Astrocyte (in vitro differentiated cells and primary cell): ENCODE measurements at regions not wholly inside any gene's neighbourhood (a gene's known extent, or its start where the extent isn't known, plus 50 kb on each side); places are given as distances from the start of the nearest gene placed in this dataset.

Source experiments
- DNase-seq: peaks from one replicate; pipeline ENCODE4 v3.0.0-alpha.2; 2010; ENCODE audit warnings: low read depth
- FAIRE-seq: peaks from 2 replicates; lab custom pipeline; 2011; peaks lifted over from hg19 to GRCh38; lab: Jason Lieb, UNC
- H2AFZ ChIP-seq: 2 replicates; pipeline ENCODE4 v1.6.0; 2012; ENCODE audit warnings: low read depth, low read length, inconsistent platforms
- H3K27ac ChIP-seq: 2 replicates; pipeline ENCODE4 v1.5.1; 2011; ENCODE audit warnings: low read depth, low read length, inconsistent platforms
- H3K27me3 ChIP-seq: 2 replicates; pipeline ENCODE4 v1.6.0; 2011; ENCODE audit warnings: low read length, inconsistent platforms; ENCODE audit not compliant: insufficient read depth
- H3K36me3 ChIP-seq: 2 replicates; pipeline ENCODE4 v1.5.1; 2011; ENCODE audit warnings: low read length, inconsistent platforms; ENCODE audit not compliant: insufficient read depth
- H3K4me1 ChIP-seq: 2 replicates; pipeline ENCODE4 v1.5.1; 2011; ENCODE audit warnings: low read length, inconsistent platforms; ENCODE audit not compliant: insufficient read depth
- H3K4me2 ChIP-seq: 2 replicates; pipeline ENCODE4 v1.6.0; 2012; ENCODE audit warnings: low read length, inconsistent platforms
- H3K4me3 ChIP-seq: 2 replicates; pipeline ENCODE4 v1.5.1; 2011; ENCODE audit warnings: low read depth, mild to moderate bottlenecking, low read length, inconsistent platforms; ENCODE audit not compliant: insufficient read depth
- H3K79me2 ChIP-seq: 2 replicates; pipeline ENCODE4 v1.6.0; 2012; ENCODE audit warnings: mild to moderate bottlenecking, low read length, inconsistent platforms; ENCODE audit not compliant: insufficient read depth
- H3K9ac ChIP-seq: 2 replicates; pipeline ENCODE4 v1.6.0; 2012; ENCODE audit warnings: mild to moderate bottlenecking, low read length, inconsistent platforms
- H3K9me3 ChIP-seq: 2 replicates; pipeline ENCODE4 v1.5.1; 2012; ENCODE audit warnings: low read depth, mild to moderate bottlenecking, low read length, inconsistent platforms; ENCODE audit not compliant: insufficient read depth
- H4K20me1 ChIP-seq: 2 replicates; pipeline ENCODE4 v1.6.0; 2012; ENCODE audit warnings: low read length, inconsistent platforms; ENCODE audit not compliant: insufficient read depth
- H3K27ac Mint-ChIP-seq: one replicate; pipeline ENCODE4 v1.8.0; 2021; ENCODE audit warnings: mild to moderate bottlenecking, mixed read lengths; ENCODE audit not compliant: unreplicated experiment
- H3K27me3 Mint-ChIP-seq: one replicate; pipeline ENCODE4 v1.8.0; 2021; ENCODE audit warnings: low read depth, mixed read lengths; ENCODE audit not compliant: unreplicated experiment
- H3K36me3 Mint-ChIP-seq: one replicate; pipeline ENCODE4 v1.8.0; 2021; ENCODE audit warnings: low read depth, mixed read lengths; ENCODE audit not compliant: unreplicated experiment
- H3K4me1 Mint-ChIP-seq: one replicate; pipeline ENCODE4 v1.8.0; 2021; ENCODE audit warnings: low read depth, mixed read lengths; ENCODE audit not compliant: unreplicated experiment
- H3K4me3 Mint-ChIP-seq: one replicate; pipeline ENCODE4 v1.8.0; 2021; ENCODE audit warnings: mild to moderate bottlenecking, moderate library complexity, mixed read lengths; ENCODE audit not compliant: unreplicated experiment
- H3K9me3 Mint-ChIP-seq: one replicate; pipeline ENCODE4 v1.8.0; 2021; ENCODE audit warnings: mild to moderate bottlenecking, mixed read lengths; ENCODE audit not compliant: unreplicated experiment
- CTCF ChIP-seq: IDR thresholded peaks from 2 replicates; pipeline ENCODE4 v1.5.1; 2011; ENCODE audit warnings: low read depth, mild to moderate bottlenecking, inconsistent platforms, low read length, moderate library complexity; ENCODE audit not compliant: insufficient read depth
- EZH2 ChIP-seq: IDR thresholded peaks from 2 replicates; pipeline ENCODE4 v1.6.1; 2012; ENCODE audit warnings: mild to moderate bottlenecking, low read length, inconsistent platforms; ENCODE audit not compliant: insufficient read depth

- Mint-ChIP-seq H3K4me1 (no peaks in the 10 kb centered on the region), H3K27ac (no peak overlapping the region), H3K4me3 (no peak overlapping the region), H3K27me3 (no peaks in the 10 kb centered on the region), H3K36me3 (no peaks in the 10 kb centered on the region), H3K9me3 (no peaks in the 10 kb centered on the region)
- no peaks in the 10 kb centered on the region for H3K4me1 ChIP-seq
- no peak overlapping the region for H3K27ac ChIP-seq
- H3K36me3 ChIP-seq: no peaks in the 10 kb centered on the region
- no peak overlapping the region for H3K4me3 ChIP-seq
- no peak overlapping the region for H3K4me2 ChIP-seq
- no peaks in the 10 kb centered on the region for H4K20me1 ChIP-seq
- FAIRE-seq (no peak), DNase-seq (no peak)
- no peaks in the 10 kb centered on the region for H3K79me2 ChIP-seq
- H3K27me3 ChIP-seq: no peaks in the 10 kb centered on the region
- H3K9me3 ChIP-seq: no peaks in the 10 kb centered on the region
- H2AFZ ChIP-seq: no peak overlapping the region
- no peak for TF ChIP-seq EZH2
- no peak for TF ChIP-seq CTCF
- H3K9ac ChIP-seq: no peak overlapping the region
Observed at GRCh38 chr2:234747833-234748559, 203.8 kb upstream of the SH3BP4 start.

DNA sequence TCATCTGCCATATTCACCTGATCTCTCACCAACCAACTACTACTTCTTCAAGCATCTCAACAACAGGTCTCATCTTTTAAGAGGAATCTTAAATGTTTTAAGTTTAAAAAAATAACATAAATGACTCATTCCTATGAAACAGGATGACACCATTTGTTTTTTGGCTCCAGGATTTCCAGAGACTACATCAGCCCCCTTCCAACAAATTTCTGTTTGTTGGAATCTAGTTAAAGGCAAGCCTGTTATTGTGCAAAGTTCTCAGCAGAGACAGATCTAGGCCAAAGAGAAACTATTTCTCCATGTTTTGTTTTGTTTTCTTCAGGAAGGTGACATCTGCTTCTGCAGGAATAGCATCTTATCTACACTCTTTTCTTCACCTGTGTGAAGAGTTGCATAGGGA is 204.8 kb upstream of the SH3BP4 start:
- no peaks in the 10 kb centered on the region for H4K20me1 ChIP-seq
- no peaks in the 10 kb centered on the region for H3K4me1 ChIP-seq
- H3K4me3 Mint-ChIP-seq: no peak overlapping the region
- peaks cover 2% of the 10 kb centered on the region for H3K9me3 Mint-ChIP-seq
- no peaks in the 10 kb centered on the region for H3K36me3 Mint-ChIP-seq
- DNase-seq (no peak), FAIRE-seq (no peak)
- no peaks in the 10 kb centered on the region for H3K27me3 Mint-ChIP-seq
- H3K4me1 Mint-ChIP-seq: peaks cover 2% of the 10 kb centered on the region
- no peak for TF ChIP-seq CTCF
- no peak for TF ChIP-seq EZH2
- H3K9me3 ChIP-seq: no peaks in the 10 kb centered on the region
- no peak overlapping the region for H2AFZ ChIP-seq
- H3K79me2 ChIP-seq: no peaks in the 10 kb centered on the region
- no peaks in the 10 kb centered on the region for H3K27me3 ChIP-seq
- no peak overlapping the region for H3K27ac Mint-ChIP-seq
- H3K4me2 ChIP-seq: no peak overlapping the region
- H3K36me3 ChIP-seq: no peaks in the 10 kb centered on the region
- no peak overlapping the region for H3K4me3 ChIP-seq
- no peak overlapping the region for H3K9ac ChIP-seq
- H3K27ac ChIP-seq: no peak overlapping the region

GRCh38 chr2:234745347-234745746 is 206.5 kb upstream of the SH3BP4 start:
- no peaks in the 10 kb centered on the region for H3K36me3 ChIP-seq
- Mint-ChIP-seq H3K4me1 (peaks cover 11% of the 10 kb centered on the region), H3K9me3 (peaks cover 4% of the 10 kb centered on the region), H3K27ac (no peak overlapping the region), H3K36me3 (no peaks in the 10 kb centered on the region), H3K27me3 (no peaks in the 10 kb centered on the region), H3K4me3 (no peak overlapping the region)
- H2AFZ ChIP-seq: no peak overlapping the region
- no peak overlapping the region for H3K4me3 ChIP-seq
- H3K27ac ChIP-seq: no peak overlapping the region
- TF ChIP-seq CTCF (no peak), EZH2 (no peak)
- DNase-seq (no peak), FAIRE-seq (no peak)
- H3K9me3 ChIP-seq: no peaks in the 10 kb centered on the region
- H3K4me2 ChIP-seq: no peak overlapping the region
- no peaks in the 10 kb centered on the region for H4K20me1 ChIP-seq
- no peaks in the 10 kb centered on the region for H3K79me2 ChIP-seq
- no peaks in the 10 kb centered on the region for H3K27me3 ChIP-seq
- H3K9ac ChIP-seq: no peak overlapping the region
- no peaks in the 10 kb centered on the region for H3K4me1 ChIP-seq
